Kidney glomerular epithelial cell (primary cell): ENCODE measurements at regions not wholly inside any gene's neighbourhood (a gene's known extent, or its start where the extent isn't known, plus 50 kb on each side); places are given as distances from the start of the nearest gene placed in this dataset.
A peak's percentile ranks its signal among the peaks of the same experiment; 100 is the strongest.

Source experiments
- DNase-seq: peaks from one replicate; lab custom pipeline; 2025; lab: John Stamatoyannopoulos, UW

GRCh38 chr5:26828294-26828693 lies 210.1 kb downstream of the CDH9 start:
- no peak for DNase-seq

GRCh38 chr5:26813235-26813634 lies 225.2 kb downstream of the CDH9 start:
- no peak for DNase-seq

- no peak for DNase-seq
Measured at GRCh38 chr5:26812714-26813113, 225.7 kb downstream of the CDH9 start.

GRCh38 chr5:26807231-26808199 lies 230.9 kb downstream of the CDH9 start:
- DNase-seq: no peak

- DNase-seq: no peak
Measured at GRCh38 chr5:26805076-26805475, 233.3 kb downstream of the CDH9 start.

GRCh38 chr5:26802944-26803343 lies 235.4 kb downstream of the CDH9 start:
- no peak for DNase-seq

- DNase-seq: no peak
Measured at GRCh38 chr5:26791433-26791832, 247.0 kb downstream of the CDH9 start.

- DNase-seq: no peak
Measured at GRCh38 chr5:26791021-26791420, 247.4 kb downstream of the CDH9 start.

- DNase-seq: no peak
Measured at GRCh38 chr5:26763215-26763614, 275.2 kb downstream of the CDH9 start.

- no peak for DNase-seq
Measured at GRCh38 chr5:26761446-26761845, 276.9 kb downstream of the CDH9 start.

- DNase-seq: no peak
Measured at GRCh38 chr5:26761045-26761444, 277.3 kb downstream of the CDH9 start.

- no peak for DNase-seq
Measured at GRCh38 chr5:26757941-26758340, 280.4 kb downstream of the CDH9 start.

- no peak for DNase-seq
Measured at GRCh38 chr5:26749829-26750228, 288.6 kb downstream of the CDH9 start.

GRCh38 chr5:26740182-26740581 lies 298.2 kb downstream of the CDH9 start:
- no peak for DNase-seq

- no peak for DNase-seq
Measured at GRCh38 chr5:26737348-26738265, 300.8 kb downstream of the CDH9 start.

GRCh38 chr5:26727916-26728315 lies 310.5 kb downstream of the CDH9 start:
- no peak for DNase-seq

- no peak for DNase-seq
Measured at GRCh38 chr5:26719803-26720202, 318.6 kb downstream of the CDH9 start.

- DNase-seq: peak; percentile 25
Measured at GRCh38 chr5:26700759-26701384, 337.5 kb downstream of the CDH9 start.

- DNase-seq: no peak
Measured at GRCh38 chr5:26692952-26693351, 345.4 kb downstream of the CDH9 start.

- DNase-seq: no peak
Measured at GRCh38 chr5:26691486-26691885, 346.9 kb downstream of the CDH9 start.

- DNase-seq: no peak
Measured at GRCh38 chr5:26690511-26690910, 347.9 kb downstream of the CDH9 start.

GRCh38 chr5:26681861-26682260 lies 356.5 kb downstream of the CDH9 start:
- DNase-seq: no peak
